IMR-90 (cell line): ENCODE measurements at regions not wholly inside any gene's neighbourhood (a gene's known extent, or its start where the extent isn't known, plus 50 kb on each side); places are given as distances from the start of the nearest gene placed in this dataset.

Experiments used
- ATAC-seq: fragments of 200-7000 bp; cut with Tn5 transposase; 2 replicates; pipeline ENCODE4 v1.9.1; 2020; ENCODE audit warnings: low read depth, mild to moderate bottlenecking, moderate library complexity
- BruUV-seq: library from RNA; stranded (reverse); fragments of 400-500 nt; replicated peaks from 2 replicates; lab custom pipeline; 2021; lab: Mats Ljungman, UMichigan
- CTCF ChIA-PET: fragments of 300-600 bp; formaldehyde crosslinking; extraction: SDS; loops from one replicate; lab custom pipeline; 2021; ENCODE audit warnings: antibody characterized with exemption; lab: Yijun Ruan, JAX
- POLR2A ChIA-PET: fragments of 300-600 bp; sonication (Branson Sonifier 250); formaldehyde crosslinking; loops from one replicate; lab custom pipeline; 2022; ENCODE audit warnings: antibody characterized with exemption; ENCODE audit not compliant: unreplicated experiment; lab: Charles Lee
- DNase-seq: peaks from one replicate; pipeline ENCODE4 v3.0.0; 2013
- H2AFZ ChIP-seq: replicated peaks from 2 replicates; pipeline ENCODE3; 2013; ENCODE audit warnings: low read length, mild to moderate bottlenecking; ENCODE audit not compliant: poor library complexity
- H2AK5ac ChIP-seq: 2 replicates; pipeline ENCODE4 v1.6.1; 2013; ENCODE audit warnings: low read depth, low read length, inconsistent platforms
- H2AK9ac ChIP-seq: replicated peaks from 2 replicates; pipeline ENCODE3; 2013; ENCODE audit warnings: mild to moderate bottlenecking, low read depth, low read length, moderate library complexity; ENCODE audit not compliant: poor library complexity
- H2BK120ac ChIP-seq: 2 replicates; pipeline ENCODE4 v1.6.1; 2013; ENCODE audit warnings: low read depth, low read length, inconsistent platforms
- H2BK15ac ChIP-seq: 3 replicates; pipeline ENCODE4 v1.6.1; 2013; ENCODE audit warnings: low read depth, low read length, inconsistent platforms
- H2BK20ac ChIP-seq: 2 replicates; pipeline ENCODE4 v1.6.1; 2013; ENCODE audit warnings: low read depth, mild to moderate bottlenecking, inconsistent platforms, low read length, moderate library complexity
- H2BK5ac ChIP-seq: 2 replicates; pipeline ENCODE4 v1.6.1; 2013; ENCODE audit warnings: mild to moderate bottlenecking, low read depth, low read length, inconsistent platforms; ENCODE audit not compliant: poor library complexity, severe bottlenecking
- H3K14ac ChIP-seq: replicated peaks from 2 replicates; pipeline ENCODE4 v1.6.1; 2013; ENCODE audit warnings: low read depth, low read length, inconsistent platforms
- H3K18ac ChIP-seq: 2 replicates; pipeline ENCODE4 v1.6.1; 2013; ENCODE audit warnings: low read depth, low read length, control low read depth
- H3K23ac ChIP-seq: 2 replicates; pipeline ENCODE4 v1.6.1; 2013; ENCODE audit warnings: low read depth, low read length, inconsistent platforms
- H3K27ac ChIP-seq: 2 replicates; pipeline ENCODE4 v1.5.1; 2013; ENCODE audit warnings: mild to moderate bottlenecking, control low read depth, low read length; ENCODE audit not compliant: insufficient read depth
- H3K27me3 ChIP-seq: 2 replicates; pipeline ENCODE4 v1.6.1; 2013; ENCODE audit warnings: low read length; ENCODE audit not compliant: control insufficient read depth, insufficient read depth
- H3K36me3 ChIP-seq: 2 replicates; pipeline ENCODE4 v1.6.1; 2013; ENCODE audit warnings: low read length, mixed read lengths; ENCODE audit not compliant: control insufficient read depth, insufficient read depth
- H3K4ac ChIP-seq: 2 replicates; pipeline ENCODE4 v1.6.1; 2013; ENCODE audit warnings: low read depth, low read length, inconsistent platforms
- H3K4me1 ChIP-seq: 2 replicates; pipeline ENCODE4 v1.6.1; 2013; ENCODE audit warnings: low read length, mixed read lengths; ENCODE audit not compliant: control insufficient read depth, insufficient read depth
- H3K4me2 ChIP-seq: 2 replicates; pipeline ENCODE4 v1.6.1; 2013; ENCODE audit warnings: low read depth, mild to moderate bottlenecking, control low read depth, low read length, moderate library complexity
- H3K4me3 ChIP-seq: 2 replicates; pipeline ENCODE4 v1.5.1; 2013; ENCODE audit warnings: low read depth, mild to moderate bottlenecking, control low read depth, low read length, moderate library complexity; ENCODE audit not compliant: insufficient read depth
- H3K56ac ChIP-seq: 2 replicates; pipeline ENCODE4 v1.6.1; 2013; ENCODE audit warnings: low read length, inconsistent platforms; ENCODE audit not compliant: insufficient read depth; ENCODE audit errors: extremely low read depth
- H3K79me1 ChIP-seq, 2 experiments: 2 replicates each; pipeline ENCODE4 v1.6.1; 2013; ENCODE audit warnings: low read length in 2 of 2, inconsistent platforms in 1 of 2, low read depth in 1 of 2
- H3K9ac ChIP-seq: 2 replicates; pipeline ENCODE4 v1.6.1; 2013; ENCODE audit warnings: low read depth, low read length, control low read depth
- H3K9me1 ChIP-seq: 2 replicates; pipeline ENCODE4 v1.6.1; 2013; ENCODE audit warnings: low read length, inconsistent platforms; ENCODE audit not compliant: insufficient read depth
- H3K9me3 ChIP-seq: 2 replicates; pipeline ENCODE4 v1.6.1; 2013; ENCODE audit warnings: low read length; ENCODE audit not compliant: control insufficient read depth, insufficient read depth
- H4K20me1 ChIP-seq: 2 replicates; pipeline ENCODE4 v1.6.1; 2013; ENCODE audit warnings: low read length, inconsistent platforms; ENCODE audit not compliant: insufficient read depth
- H4K5ac ChIP-seq: 2 replicates; pipeline ENCODE4 v1.6.1; 2013; ENCODE audit warnings: mild to moderate bottlenecking, low read depth, low read length, control low read depth
- H4K8ac ChIP-seq, 2 experiments: 2 replicates each; pipeline ENCODE4 v1.6.1; 2013; ENCODE audit warnings: low read depth in 2 of 2, low read length in 2 of 2, control low read depth in 1 of 2, inconsistent platforms in 1 of 2
- H4K91ac ChIP-seq: 2 replicates; pipeline ENCODE4 v1.6.1; 2013; ENCODE audit warnings: low read depth, low read length, inconsistent platforms; ENCODE audit not compliant: insufficient read depth
- BHLHE40 ChIP-seq: fragments of 150-350 bp; IDR thresholded peaks from 2 replicates; pipeline ENCODE4 v1.6.1; 2016; ENCODE audit warnings: mild to moderate bottlenecking, low read depth, low read length
- CEBPB ChIP-seq: IDR thresholded peaks from 2 replicates; pipeline ENCODE4 v1.6.1; 2012; ENCODE audit warnings: low read depth, low read length, improper control_type of control experiment
- CHD1 ChIP-seq: IDR thresholded peaks from 2 replicates; pipeline ENCODE4 v1.6.1; 2012; ENCODE audit warnings: low read depth, low read length, improper control_type of control experiment
- FOS ChIP-seq: fragments of 150-350 bp; IDR thresholded peaks from 2 replicates; pipeline ENCODE4 v1.6.1; 2016; ENCODE audit warnings: low read depth, low read length
- MXI1 ChIP-seq: IDR thresholded peaks from 2 replicates; pipeline ENCODE4 v1.6.1; 2012; ENCODE audit warnings: low read depth, mild to moderate bottlenecking, low read length, moderate library complexity, borderline replicate concordance
- NFE2L2 ChIP-seq: fragments of 150-350 bp; IDR thresholded peaks from 2 replicates; pipeline ENCODE4 v1.6.1; 2016; ENCODE audit warnings: low read depth, mild to moderate bottlenecking, low read length
- POLR2A ChIP-seq: IDR thresholded peaks from 2 replicates; pipeline ENCODE4 v1.6.1; 2012; ENCODE audit warnings: mild to moderate bottlenecking, low read depth, low read length
- RAD21 ChIP-seq: IDR thresholded peaks from 2 replicates; pipeline ENCODE4 v1.6.1; 2012; ENCODE audit warnings: low read length, improper control_type of control experiment
- RCOR1 ChIP-seq: IDR thresholded peaks from 2 replicates; pipeline ENCODE4 v1.6.1; 2012; ENCODE audit warnings: mild to moderate bottlenecking, low read length, improper control_type of control experiment; ENCODE audit not compliant: insufficient replicate concordance
- RFX5 ChIP-seq: IDR thresholded peaks from 2 replicates; pipeline ENCODE4 v1.8.0; 2012; ENCODE audit warnings: low read depth, mild to moderate bottlenecking, low read length, moderate library complexity
- SMC3 ChIP-seq: fragments of 150-350 bp; IDR thresholded peaks from 2 replicates; pipeline ENCODE4 v1.6.1; 2016; ENCODE audit warnings: low read depth, mild to moderate bottlenecking, antibody characterized with exemption, low read length, moderate library complexity
- WGBS, 2 experiments: methylation state at CpG; one replicate each; pipeline versions ENCODE4 v1.1.5 to v1.1.7; 2013; ENCODE audit warnings: missing lambda C conversion rate in 2 of 2; ENCODE audit not compliant: insufficient read length in 1 of 2; ENCODE audit errors: extremely low coverage in 2 of 2; 5-methylcytosine and 5-hydroxymethylcytosine counted together
- dilution Hi-C: fragments of 300-500 bp; cut with HindIII; formaldehyde crosslinking; loops from one replicate; pipeline ENCODE4 v1.14.3; 2018; ENCODE audit warnings: low sequenced_read_pairs; ENCODE audit not compliant: unreplicated experiment
- in situ Hi-C: fragments of 300-500 bp; cut with MboI; formaldehyde crosslinking; loops from 3 replicates; pipeline ENCODE4 v1.14.3; 2019; ENCODE audit warnings: low sequenced_read_pairs, inconsistent platforms, mixed read lengths
- intact Hi-C: fragments of 100-400 bp; cut with micrococcal nuclease; formaldehyde crosslinking; loops from 2 replicates; pipeline ENCODE4 v1.10.0; 2022
- TF ChIP-seq, protein P1 (sequence below): fragments of 150-350 bp; IDR thresholded peaks from 2 replicates; pipeline ENCODE4 v1.6.1; 2016; ENCODE audit warnings: low read depth, mild to moderate bottlenecking, low read length, moderate library complexity, borderline replicate concordance
- TF ChIP-seq, protein P2 (sequence below): fragments of 150-350 bp; IDR thresholded peaks from 2 replicates; pipeline ENCODE4 v1.6.1; 2017; ENCODE audit warnings: mild to moderate bottlenecking, antibody characterized with exemption, low read length, low read depth
- TF ChIP-seq, protein P3 (sequence below): conservative IDR thresholded peaks from 2 replicates; pipeline ENCODE4 v1.5.1; 2012; ENCODE audit warnings: mild to moderate bottlenecking, low read depth, low read length, improper control_type of control experiment

DNA sequence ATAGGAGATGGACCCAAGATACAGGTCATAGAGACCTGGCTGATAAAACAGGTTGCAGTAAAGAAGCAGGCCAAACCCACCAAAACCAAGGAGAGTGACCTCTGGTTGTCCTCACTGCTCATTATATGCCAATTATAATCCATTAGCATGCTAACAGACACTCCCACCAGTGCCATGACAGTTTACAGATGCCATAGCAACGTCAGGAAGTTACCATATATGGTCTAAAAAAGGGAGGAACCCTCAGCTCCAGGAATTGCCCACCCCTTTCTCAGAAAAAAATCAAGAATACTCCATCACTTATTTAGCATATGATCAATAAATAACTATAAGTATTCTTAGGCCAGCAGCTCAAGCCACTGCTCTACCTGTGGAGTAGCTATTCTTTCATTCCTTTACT is 574.7 kb upstream of the ID2 start:
- Histone ChIP-seq H3K36me3 (no peaks in the 10 kb centered on the region), H3K23ac (no peak overlapping the region), H3K56ac (no peak overlapping the region), H3K9me1 (no peaks in the 10 kb centered on the region), H3K9me3 (peaks cover 3% of the 10 kb centered on the region), H3K4me3 (no peak overlapping the region), H2AK9ac (no peak overlapping the region), H2BK20ac (no peak overlapping the region), H2BK120ac (no peak overlapping the region), H3K14ac (no peak overlapping the region), H3K4me2 (no peak overlapping the region), H3K27ac (no peak overlapping the region), H2AFZ (no peak overlapping the region), H4K8ac (no peak overlapping the region), H3K4me1 (no peaks in the 10 kb centered on the region), H2AK5ac (no peak overlapping the region), H3K79me1 (no peaks in the 10 kb centered on the region), H2BK15ac (no peak overlapping the region), H3K9ac (no peak overlapping the region), H2BK5ac (no peak overlapping the region), H3K4ac (no peak overlapping the region), H4K20me1 (no peaks in the 10 kb centered on the region), H3K18ac (no peak overlapping the region), H3K27me3 (peaks cover 4% of the 10 kb centered on the region), H4K5ac (no peak overlapping the region), H4K91ac (no peak overlapping the region)
- DNase-seq = no peak
- intact Hi-C loops = loop anchor here (10.0 kb wide), 1 partner anchor 682 kb away; no protein-coding TSS in a partner anchor
- dilution Hi-C loops = no loop called here
- no CpG with 5 or more reads among the region's 1 CpG for WGBS, 2 experiments
- no TSS peak for BruUV-seq
- TF ChIP-seq FOS (no peak), RFX5 (no peak), RCOR1 (no peak), MXI1 (no peak), NFE2L2 (no peak), POLR2A (no peak), BHLHE40 (no peak), CEBPB (no peak), SMC3 (no peak), CHD1 (no peak), RAD21 (no peak)
- TF ChIP-seq, protein P1, sequence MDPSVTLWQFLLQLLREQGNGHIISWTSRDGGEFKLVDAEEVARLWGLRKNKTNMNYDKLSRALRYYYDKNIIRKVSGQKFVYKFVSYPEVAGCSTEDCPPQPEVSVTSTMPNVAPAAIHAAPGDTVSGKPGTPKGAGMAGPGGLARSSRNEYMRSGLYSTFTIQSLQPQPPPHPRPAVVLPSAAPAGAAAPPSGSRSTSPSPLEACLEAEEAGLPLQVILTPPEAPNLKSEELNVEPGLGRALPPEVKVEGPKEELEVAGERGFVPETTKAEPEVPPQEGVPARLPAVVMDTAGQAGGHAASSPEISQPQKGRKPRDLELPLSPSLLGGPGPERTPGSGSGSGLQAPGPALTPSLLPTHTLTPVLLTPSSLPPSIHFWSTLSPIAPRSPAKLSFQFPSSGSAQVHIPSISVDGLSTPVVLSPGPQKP = no peak
- TF ChIP-seq, protein P2, sequence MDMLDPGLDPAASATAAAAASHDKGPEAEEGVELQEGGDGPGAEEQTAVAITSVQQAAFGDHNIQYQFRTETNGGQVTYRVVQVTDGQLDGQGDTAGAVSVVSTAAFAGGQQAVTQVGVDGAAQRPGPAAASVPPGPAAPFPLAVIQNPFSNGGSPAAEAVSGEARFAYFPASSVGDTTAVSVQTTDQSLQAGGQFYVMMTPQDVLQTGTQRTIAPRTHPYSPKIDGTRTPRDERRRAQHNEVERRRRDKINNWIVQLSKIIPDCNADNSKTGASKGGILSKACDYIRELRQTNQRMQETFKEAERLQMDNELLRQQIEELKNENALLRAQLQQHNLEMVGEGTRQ = no peak
- TF ChIP-seq, protein P3, sequence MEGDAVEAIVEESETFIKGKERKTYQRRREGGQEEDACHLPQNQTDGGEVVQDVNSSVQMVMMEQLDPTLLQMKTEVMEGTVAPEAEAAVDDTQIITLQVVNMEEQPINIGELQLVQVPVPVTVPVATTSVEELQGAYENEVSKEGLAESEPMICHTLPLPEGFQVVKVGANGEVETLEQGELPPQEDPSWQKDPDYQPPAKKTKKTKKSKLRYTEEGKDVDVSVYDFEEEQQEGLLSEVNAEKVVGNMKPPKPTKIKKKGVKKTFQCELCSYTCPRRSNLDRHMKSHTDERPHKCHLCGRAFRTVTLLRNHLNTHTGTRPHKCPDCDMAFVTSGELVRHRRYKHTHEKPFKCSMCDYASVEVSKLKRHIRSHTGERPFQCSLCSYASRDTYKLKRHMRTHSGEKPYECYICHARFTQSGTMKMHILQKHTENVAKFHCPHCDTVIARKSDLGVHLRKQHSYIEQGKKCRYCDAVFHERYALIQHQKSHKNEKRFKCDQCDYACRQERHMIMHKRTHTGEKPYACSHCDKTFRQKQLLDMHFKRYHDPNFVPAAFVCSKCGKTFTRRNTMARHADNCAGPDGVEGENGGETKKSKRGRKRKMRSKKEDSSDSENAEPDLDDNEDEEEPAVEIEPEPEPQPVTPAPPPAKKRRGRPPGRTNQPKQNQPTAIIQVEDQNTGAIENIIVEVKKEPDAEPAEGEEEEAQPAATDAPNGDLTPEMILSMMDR = no peak
- no peak for ATAC-seq
- CTCF ChIA-PET = interaction anchor here (1.0 kb wide), 1 partner anchor 64 kb away, joined by 3 read pairs; no protein-coding TSS in a partner anchor
- in situ Hi-C loops = no loop called here
- POLR2A ChIA-PET = no interaction called here
